ENCODE measurements at regions not wholly inside any gene's neighbourhood (a gene's known extent, or its start where the extent isn't known, plus 50 kb on each side); places are given as distances from the start of the nearest gene placed in this dataset.

DNA sequence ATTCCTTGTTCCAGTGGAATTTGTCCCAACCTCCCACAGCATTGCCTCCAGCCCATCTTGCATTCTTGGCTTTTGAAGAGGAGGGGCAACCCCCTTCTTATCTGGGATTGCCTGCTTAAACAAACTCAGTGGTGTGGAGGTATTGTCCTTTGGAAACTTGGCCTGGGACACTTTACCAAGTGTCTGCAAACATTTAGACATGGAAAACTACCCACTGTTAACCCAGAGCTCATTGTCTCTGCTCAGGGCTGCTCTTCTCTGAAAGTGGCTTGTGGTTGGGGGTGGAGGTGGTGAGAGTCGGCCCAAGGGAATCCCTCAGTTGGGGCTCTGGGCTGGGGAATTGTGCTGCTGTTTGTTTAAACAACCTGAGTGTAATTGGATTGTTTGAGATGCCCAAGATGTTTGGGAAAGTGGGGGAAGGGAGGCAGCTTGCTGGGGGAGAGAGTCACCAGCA is 178.3 kb upstream of the GATA6 start:
- TF ChIP-seq POLR2AphosphoS5 (IDR thresholded peaks at IDR 0.05) = no peak
- TF ChIP-seq, protein P1, sequence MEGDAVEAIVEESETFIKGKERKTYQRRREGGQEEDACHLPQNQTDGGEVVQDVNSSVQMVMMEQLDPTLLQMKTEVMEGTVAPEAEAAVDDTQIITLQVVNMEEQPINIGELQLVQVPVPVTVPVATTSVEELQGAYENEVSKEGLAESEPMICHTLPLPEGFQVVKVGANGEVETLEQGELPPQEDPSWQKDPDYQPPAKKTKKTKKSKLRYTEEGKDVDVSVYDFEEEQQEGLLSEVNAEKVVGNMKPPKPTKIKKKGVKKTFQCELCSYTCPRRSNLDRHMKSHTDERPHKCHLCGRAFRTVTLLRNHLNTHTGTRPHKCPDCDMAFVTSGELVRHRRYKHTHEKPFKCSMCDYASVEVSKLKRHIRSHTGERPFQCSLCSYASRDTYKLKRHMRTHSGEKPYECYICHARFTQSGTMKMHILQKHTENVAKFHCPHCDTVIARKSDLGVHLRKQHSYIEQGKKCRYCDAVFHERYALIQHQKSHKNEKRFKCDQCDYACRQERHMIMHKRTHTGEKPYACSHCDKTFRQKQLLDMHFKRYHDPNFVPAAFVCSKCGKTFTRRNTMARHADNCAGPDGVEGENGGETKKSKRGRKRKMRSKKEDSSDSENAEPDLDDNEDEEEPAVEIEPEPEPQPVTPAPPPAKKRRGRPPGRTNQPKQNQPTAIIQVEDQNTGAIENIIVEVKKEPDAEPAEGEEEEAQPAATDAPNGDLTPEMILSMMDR (IDR thresholded peaks at IDR 0.05) = no peak
